Activated CD4-positive, alpha-beta T cell treated with anti-CD3 and anti-CD28 coated beads, Interleukin-2, amount 50 U/mL, for 1 hour (primary cell): ENCODE measurements at regions not wholly inside any gene's neighbourhood (a gene's known extent, or its start where the extent isn't known, plus 50 kb on each side); places are given as distances from the start of the nearest gene placed in this dataset.
"Not testable (repeated sequence)": the region's sequence is repeated elsewhere in the genome, so short reads cannot be mapped to it uniquely, and the experiment has no call there.

ENCODE experiments used
- DNase-seq: peaks from one replicate; pipeline ENCODE4 v3.0.0-alpha.2; 2020

DNA sequence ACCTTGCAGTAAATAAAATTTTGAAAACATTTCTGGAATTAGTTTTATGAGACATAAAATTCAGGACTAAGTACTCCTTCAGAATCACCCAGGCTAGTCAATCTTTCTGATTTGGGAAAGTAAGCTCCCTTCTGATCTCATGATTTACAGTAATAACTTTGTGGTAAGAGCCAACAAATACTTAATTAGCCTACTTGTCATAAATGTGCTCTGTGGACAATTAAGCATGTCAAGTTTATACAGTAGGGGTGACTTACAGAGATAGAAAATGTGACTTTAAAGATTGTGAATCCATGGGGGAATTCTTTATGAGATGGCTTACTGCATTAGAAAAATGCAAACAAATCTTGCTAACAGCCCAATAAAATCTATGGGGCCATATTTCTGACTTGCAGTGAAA lies 616.9 kb upstream of the GHITM start:
- no peak for DNase-seq

DNA sequence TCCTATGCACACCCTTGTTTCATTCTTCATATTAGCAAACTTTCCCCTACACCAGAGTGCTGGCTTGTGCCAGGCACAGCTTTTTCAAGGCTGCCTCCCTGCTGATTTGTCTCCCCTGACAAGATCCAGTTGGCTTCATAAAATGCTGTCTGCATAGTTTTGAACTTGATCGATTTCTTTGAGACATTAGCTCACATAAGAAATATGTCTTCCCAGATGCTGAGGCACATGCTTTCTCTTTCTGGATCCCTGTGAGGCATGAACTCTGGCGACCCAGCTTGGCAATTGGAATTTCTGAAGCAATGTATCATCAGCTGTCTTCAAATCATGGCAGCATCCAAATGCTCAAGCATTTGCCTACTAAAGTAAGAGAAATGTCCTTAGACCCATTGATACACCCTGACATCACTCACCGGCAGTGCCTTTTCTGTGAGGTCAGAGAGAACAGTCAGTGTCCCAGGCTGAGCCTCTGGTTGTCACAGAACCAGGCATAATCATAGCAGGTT lies 616.4 kb upstream of the GHITM start:
- DNase-seq = no peak

DNA sequence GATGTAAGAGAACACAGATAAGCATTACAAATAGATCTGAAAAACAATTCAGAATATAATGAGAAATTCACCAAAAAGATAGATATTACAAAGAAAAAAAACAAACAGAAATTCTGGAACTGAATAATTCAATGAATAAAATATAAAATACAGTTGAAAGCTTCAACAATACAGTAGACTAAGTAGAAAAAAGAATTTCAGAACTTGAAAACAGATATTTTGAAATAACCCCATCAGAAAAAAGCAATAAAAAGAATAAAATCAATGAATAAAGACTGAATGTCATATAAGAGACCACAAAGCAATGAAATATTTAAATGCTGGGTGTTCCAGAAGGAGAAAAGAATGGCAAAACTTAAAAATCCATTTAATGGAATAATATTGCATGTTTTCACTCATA lies 611.4 kb upstream of the GHITM start:
- DNase-seq = no peak

DNA sequence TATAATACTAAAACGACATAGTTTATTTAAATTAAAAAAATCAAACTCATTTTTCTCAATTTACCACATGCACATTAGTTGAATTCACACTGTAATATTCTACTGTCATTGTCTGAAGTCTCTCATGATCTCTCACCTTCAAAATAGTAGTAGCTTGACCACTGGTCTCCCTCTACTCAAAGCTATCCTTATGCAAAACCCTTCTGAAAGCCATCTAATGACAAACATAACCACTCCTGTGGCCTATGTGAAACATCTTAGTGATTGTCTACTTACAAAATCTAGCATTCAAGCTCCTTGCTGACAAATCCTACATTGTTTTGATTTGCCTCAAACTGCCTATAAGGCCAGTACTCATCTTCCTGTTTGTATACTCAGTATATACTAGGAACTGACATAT lies 606.0 kb upstream of the GHITM start:
- DNase-seq = no peak

DNA sequence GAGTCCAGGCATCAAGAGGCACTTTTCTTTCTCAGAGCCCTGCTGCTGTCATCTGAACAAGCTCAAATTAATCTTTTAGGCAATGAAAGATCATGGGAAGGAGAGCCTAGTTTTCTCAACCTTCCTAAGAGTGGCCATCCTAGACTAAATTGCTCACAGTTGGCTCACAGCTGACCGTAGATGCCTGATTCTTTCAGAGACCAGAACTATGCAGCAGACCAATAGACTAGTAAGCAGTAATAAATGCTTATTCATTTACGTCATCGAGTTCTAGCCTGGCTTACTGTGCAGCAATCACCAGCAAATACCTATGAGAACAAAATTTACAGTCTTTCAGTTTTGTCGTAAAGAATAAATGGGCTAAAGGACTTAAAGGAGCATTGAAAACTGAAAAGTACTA lies 602.9 kb upstream of the GHITM start:
- no peak for DNase-seq

DNA sequence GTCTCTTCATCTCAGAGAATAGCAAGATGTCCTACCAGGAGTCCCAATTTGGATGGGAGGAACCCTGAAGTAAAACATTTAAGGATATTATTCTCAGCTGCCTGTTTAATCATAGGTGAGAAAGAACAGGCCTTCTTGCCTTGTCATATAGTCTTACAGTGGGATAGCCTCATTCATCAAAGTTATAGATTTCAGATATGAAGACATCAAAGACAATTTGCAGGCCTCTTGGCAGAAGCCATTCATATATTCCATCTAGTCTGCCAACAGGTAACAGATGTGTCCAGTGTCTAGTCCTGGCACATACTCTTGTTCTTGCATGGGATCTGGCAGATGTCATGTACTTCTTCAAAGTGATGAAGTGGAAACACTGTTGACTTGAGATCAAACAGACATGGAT lies 601.3 kb upstream of the GHITM start:
- DNase-seq = no peak

DNA sequence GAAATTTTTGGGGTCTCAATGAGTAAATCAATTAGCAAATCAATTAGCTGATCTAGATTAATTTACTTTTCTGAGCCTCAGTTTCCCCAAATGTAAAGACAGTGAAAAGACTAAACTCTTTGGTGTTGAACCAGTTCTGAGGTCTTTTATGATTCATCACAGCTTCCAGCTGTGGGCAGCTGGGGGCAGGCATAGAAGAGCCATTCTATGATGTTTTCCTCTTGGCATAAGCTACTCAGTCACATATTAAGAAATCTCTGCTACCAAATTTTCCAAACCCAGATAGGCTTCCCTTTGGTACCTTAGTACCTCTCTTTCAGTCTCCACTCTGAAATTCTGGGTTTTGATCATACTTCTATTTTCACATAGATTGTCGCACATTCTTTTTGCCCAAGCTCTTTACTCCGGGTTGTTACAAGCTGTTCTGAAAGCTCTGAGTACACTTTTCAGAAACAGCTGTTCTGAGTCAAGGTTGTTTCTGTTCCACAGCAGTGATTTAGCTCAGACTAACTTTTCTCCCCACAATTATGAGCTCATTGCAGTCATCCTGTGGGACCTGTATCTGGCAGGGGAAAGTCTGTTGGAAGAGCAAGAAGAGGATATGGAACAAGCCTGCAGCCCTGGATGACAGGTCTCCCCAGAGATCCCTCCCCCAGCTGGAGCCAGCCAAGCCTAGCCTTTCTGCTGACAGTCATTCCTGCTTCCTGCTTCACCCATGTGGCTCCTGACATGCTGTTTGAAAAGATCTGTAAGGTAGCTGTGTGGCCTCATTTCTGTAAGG lies 599.6 kb upstream of the GHITM start:
- no peak for DNase-seq

DNA sequence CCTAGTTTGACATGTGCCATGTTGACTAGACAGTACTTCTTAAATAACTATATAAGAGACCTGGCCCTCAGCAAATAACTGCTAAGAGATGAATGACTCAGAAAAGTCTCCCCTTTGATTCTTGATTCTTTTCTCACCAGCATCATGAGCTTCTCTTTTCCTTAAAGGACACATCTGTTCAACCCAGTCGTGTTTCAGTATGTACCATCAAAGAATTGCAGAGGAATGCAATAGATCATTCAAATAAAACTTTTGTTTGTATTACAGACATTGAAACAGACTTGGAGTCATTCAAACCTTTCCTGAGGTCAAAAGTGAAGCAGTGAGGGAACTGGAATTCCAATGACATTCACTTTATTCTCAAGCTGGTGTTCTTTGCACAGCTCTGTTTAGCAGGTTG lies 598.3 kb upstream of the GHITM start:
- DNase-seq = no peak

DNA sequence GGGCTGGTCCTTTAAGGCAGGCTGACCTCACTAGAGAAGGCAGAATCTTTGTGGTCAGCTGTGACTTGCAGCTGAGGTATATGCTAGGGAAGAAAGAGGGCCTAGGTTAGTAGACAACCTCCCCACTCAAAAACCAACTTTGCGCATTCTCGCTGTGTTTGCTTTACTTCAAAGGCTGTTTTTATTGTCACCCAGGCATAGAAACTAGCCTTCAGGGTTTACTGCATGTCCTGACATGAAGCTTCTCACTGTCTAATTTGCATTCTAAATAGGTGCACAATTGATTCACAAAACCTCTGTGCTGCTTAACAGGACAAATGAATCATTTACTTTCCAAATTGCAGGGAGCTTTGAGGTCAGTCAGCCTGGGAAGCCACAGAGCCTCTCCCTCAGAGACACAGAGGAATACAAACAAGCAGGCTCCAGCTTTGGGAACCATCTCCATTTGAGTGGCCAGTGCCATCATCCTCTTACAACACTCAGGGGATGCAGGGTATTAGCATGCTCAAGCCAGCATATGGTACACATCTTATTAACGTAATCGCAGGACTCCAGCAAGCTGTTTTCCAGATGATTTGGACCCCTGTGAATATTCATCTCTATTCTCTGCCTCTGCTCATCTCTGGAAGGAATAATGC lies 596.4 kb upstream of the GHITM start:
- DNase-seq = no peak

DNA sequence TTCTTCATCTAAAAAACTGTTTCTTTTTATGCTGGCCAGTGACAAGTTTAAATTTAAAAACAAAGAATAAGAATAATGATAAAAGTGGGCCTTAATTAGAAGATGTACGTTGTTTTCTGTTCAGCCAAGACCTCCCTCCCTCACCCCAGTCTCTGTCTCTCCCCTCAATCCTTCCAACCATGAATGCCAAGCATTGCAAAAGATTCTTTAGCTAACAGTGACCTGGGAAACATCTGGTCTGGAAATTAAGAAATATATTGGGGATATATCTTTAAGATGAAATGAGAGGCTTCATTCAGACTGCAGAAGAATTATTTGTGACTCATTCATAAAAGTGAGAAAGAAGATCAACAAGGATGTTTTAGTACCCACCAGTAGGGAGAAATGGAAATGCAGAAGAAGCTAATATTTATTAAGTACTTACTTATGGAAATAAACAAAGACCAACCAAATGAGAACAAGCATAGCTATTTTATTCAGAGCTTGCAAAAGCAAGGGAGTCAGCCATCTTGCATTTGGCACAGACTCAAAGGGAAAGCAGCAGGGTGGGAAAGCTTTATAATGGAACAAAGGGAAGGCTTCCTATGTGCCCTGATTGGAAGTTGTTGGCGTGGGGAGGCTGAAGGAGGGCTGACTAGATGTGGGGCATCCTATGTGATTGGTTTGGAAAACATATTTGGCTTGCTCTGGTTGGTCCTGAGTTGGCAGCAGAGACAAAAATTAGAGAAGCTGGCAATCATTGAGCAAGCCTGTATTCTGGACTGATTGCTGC lies 595.4 kb upstream of the GHITM start:
- DNase-seq = no peak

DNA sequence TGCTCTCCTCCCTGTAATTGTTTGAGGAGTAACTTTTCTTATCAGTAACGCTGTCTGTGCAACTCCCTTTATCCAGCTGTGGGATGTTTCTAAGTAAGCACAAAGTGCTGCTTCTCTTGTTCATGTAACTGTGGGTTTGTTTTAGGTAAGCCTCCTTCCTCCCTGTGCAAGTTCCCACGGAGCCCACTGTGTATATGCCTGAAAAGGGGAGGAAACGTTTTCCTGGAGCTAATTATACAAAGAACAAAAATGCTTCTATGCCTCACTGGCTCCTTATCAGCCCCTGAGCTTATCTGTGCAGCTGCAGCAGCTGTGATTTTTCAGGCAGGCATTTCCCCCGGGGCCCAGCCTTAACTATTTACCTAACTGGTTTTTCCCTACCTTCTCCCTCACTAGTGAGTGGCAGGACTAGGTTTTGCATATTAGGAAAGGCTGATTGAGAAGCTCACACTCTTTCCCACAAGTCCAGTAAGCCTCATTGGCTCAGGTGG lies 593.4 kb upstream of the GHITM start:
- no peak for DNase-seq

DNA sequence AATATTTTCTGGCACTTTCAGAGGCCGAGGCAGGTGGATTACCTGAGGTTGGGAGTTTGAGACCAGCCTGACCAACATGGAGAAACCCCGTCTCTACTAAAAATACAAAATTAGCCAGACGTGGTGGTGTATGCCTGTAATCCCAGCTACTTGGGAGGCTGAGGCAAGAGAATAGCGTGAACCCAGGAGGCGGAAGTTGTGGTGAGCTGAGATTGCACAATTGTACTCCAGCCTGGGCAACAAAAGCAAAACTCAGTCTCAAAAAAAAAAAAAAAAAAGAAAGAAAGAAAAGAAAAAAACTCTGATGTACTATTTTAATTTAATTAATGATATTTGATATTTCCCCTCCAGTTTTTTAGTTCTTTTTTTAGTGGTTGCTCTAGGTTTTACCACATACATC lies 588.1 kb upstream of the GHITM start:
- not testable (repeated sequence) for DNase-seq

DNA sequence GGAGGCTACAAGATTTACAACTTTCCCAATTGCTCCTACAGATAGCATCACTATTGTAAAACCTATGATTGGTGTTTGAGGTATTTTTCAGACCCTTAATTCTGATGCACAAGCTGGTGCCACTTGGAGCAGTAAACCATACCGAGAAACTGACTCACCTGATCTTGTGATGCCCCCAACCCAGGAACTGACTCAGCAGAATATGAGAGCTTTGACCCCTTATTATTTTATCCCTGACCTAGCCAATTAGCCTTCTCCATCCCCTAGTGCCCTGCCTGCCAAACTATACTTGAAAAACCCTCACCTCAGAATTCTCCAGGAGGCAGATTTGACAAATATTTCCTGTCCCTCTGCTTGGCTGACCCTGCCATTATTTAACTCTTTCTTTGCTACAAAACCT lies 585.9 kb upstream of the GHITM start:
- DNase-seq = no peak

DNA sequence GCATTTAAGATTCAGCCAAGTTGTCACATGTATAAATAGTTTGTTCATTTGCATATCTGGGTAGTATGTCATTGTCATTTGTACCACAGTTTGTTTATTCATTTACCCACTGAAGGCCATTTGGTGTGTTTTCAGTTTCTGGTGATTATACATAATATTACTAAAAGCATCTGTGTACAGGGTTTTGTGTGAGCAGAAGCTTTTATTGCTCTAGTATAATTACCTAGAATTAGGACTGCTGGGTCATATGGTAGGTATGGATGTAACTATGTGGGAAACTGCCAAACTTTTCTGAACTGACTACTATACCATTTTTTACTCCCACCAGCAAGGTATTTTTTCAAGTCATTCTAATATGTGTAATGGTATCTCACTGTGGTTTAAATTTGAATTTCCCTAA lies 584.0 kb upstream of the GHITM start:
- DNase-seq = no peak

DNA sequence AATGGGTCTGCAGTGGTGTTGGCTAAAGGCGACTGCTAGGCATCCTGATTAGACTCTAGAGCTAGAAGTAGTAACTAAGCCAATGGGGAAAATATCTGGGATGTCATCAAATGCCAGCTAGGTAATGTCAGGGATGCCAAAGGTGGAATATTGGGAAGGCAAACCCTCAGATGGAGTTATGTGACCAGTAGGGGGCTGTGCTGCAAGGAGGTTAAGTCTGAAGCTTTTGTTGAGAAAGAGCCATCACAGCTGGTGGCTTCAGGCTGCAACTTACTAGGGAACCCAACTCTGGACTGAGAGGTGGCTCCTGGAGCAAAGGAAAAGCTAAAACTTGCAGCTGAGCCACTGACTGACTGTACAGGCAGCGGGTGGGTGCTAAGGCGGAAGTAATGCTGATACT lies 576.9 kb upstream of the GHITM start:
- no peak for DNase-seq

DNA sequence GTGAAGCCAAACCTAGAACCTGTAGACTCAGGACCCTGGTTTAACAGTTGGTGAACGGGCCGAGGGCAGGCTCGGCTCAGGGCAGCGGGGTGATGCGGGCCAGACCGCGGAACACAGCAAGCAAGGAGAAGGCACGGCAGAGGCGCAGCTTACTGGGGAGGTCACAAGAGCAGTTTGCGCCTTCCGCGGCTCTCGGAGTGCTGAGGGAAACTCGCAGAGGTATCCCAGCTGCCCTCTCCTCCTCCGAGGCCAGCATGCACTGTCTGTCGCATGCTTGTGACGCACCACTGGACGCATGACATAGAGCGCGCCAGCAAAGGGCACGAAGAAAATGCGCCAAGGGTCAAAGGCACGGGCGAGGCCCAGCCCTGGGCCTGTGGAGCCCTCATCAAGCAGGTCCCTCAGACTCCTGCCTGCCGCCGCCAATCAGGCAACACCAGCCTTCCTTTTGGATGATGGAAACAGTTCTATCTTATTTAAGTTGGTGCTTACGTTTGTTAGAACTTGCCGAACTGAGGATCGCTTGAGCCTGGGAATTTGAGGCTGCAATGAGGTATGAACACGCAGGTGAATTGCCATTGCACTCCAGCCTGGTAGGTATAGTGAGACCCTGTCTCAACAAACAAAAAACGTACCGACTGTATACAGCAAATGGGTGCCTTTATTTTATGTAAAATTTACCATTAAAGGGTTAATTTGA lies 574.3 kb upstream of the GHITM start:
- no peak for DNase-seq

DNA sequence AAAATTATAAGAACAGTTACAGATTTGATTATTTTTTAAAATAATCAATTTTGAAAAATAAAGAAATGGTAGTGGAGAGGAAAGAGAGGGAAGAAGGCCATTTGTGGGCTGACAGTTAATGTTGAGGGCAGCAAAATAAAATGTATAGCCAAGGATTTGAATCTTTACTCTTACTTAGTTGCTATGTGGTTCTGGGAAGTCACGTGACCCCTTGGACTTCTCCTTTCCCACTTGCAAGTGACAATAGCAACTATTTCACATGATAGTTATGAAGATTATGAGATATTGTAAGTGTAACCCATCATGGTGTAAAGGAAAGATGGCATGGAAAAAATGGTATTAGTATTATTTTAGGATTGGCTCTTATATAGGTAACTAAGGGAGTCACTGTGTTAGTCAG lies 567.3 kb upstream of the GHITM start:
- DNase-seq = no peak

DNA sequence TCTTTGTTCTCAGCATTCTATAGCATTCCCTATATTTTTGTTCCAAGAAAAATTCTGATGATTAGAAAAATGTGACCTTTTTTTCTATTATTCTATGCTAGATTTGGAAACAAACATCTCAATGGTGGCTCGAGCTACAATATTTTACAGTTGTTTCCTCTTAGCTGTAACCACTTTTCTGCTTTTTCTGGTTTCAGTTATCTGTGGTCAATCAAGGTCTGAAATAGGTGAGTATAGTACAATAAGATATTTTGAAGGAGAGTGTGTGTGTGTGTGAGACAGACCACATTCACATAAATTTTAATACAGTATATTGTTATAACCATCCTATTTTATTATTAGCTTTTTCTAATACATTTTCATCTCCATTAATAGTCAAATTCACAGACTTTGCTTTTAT lies 564.5 kb upstream of the GHITM start:
- DNase-seq = no peak

DNA sequence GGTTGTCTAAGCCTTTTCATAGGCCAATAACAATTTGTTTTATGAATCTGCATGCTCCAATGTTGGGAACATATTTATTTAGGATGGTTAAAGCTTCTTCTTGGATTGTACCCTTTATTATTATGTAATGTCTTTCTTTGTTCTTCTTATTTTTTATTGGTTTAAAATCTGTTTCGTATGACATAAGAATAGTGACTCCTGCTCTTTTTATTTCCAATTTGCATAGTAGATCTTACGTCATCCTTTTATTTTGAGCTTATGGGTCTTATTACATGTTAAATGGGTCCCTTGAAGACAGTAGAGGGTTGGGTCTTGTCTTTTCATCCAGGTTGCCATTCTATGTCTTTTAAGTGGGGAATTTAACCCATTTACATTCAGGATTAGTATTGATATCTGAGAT lies 561.9 kb upstream of the GHITM start:
- DNase-seq = no peak

DNA sequence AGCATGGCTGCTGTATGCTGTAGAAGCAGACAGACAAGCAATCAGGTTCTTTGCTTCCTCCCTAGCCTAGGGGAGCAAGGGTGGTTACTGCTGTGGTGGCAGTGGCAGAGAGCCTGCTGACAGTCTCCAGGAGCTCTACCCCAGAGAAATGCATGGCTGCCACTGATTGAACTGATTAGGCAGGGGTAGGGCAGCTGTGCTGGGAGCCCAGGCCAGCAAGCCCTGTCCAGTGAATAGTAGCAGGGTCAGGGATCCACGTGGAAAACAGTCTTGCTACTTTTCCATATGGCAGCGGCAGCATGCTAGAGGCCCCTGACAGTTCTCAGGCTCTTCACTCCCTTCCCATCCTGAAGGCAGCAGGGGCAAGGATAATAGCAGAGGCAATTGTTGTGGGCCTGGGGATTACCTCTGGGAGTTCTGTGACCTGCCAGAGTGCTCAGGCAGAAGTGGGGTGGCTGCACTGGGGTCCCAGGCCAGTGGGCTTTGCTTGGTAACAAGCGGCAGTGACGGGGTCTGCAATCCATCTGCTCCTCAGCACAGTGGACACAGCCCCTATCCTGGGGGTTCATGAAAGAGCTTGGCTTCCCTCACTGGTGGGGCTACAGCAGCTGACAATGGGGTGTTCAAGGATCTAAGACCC lies 558.8 kb upstream of the GHITM start:
- no peak for DNase-seq

DNA sequence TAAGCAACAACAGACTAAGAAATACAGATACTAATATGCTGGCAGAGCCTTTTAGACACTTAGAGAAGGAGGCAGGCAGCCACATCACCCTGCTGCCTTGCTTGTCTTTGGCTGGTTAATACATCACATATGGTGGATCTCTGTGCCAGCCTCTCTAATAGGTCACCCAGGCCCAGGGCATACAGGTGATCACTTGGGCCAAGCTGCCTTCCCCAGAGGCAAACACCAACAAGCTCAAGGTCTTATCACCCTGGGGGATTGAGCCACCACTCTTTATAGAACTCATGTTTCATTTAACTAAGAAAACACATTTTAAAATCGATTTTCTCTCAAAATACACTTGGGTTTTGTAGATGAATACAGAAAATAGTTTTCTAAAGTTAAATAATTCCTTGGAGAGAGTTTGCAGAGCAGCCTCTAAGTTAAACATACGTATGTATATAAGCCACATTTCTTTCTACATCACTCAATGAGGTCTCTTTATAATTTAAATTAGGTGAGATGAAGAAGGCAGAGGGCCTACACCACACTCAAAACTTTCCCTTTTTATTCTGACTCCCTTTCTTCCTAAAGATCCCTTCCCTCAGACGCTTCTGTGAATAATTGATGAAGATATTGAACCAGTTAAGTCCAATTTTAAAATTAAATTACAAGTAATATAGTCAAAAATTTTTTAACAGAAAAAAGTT lies 556.8 kb upstream of the GHITM start:
- no peak for DNase-seq

DNA sequence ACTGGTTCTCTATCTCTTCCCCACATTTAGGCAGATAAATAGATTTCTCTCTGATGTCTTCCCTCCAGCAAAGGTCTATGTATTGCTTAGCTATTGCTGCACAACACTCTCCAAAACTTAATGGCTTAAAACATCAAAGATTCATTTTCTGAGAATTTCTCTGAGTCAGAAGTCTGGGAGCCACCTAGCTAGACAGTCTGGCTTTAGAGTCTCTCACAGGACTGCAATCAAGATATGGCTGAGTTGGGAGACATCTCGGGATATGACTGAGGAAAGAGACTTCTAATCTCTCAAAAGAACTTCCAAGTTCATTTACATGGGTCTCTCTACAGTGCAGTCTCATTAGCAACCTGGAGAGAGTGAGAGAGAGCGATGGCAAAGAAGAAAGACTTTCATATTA lies 553.6 kb upstream of the GHITM start:
- DNase-seq = no peak
